ENCODE measurements at regions not wholly inside any gene's neighbourhood (a gene's known extent, or its start where the extent isn't known, plus 50 kb on each side); places are given as distances from the start of the nearest gene placed in this dataset.
"Not testable (repeated sequence)": the region's sequence is repeated elsewhere in the genome, so short reads cannot be mapped to it uniquely, and the experiment has no call there.

DNA sequence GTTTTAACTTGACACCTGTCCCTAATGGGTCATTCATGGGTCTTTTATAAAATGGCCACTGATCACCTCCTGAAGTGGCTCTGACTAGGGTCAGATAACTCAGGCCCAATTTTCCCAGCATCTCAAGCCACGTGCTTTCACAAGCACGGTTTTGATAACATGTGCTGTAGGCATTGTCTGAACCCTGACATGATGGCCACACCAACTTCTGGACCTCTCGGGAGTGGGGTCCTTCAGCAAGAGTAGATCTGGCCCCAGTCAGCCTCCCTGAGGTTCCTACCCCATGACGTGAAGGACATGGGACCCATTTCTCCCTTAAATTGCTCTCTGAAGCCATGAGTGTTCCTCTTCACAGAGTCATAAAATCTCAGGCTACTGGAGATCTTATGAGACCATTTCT, 60.4 kb upstream of the CCND1 start:
- H3K27ac Mint-ChIP-seq = no peak overlapping the region
- H3K27me3 Mint-ChIP-seq = peaks cover 27% of the 10 kb centered on the region
- H3K4me3 Mint-ChIP-seq = no peak overlapping the region
- H3K36me3 Mint-ChIP-seq (ENCODE audit: low read depth) = no peaks in the 10 kb centered on the region
- H3K9me3 Mint-ChIP-seq = no peaks in the 10 kb centered on the region
- no peaks in the 10 kb centered on the region for H3K4me1 Mint-ChIP-seq (ENCODE audit: low read depth)

DNA sequence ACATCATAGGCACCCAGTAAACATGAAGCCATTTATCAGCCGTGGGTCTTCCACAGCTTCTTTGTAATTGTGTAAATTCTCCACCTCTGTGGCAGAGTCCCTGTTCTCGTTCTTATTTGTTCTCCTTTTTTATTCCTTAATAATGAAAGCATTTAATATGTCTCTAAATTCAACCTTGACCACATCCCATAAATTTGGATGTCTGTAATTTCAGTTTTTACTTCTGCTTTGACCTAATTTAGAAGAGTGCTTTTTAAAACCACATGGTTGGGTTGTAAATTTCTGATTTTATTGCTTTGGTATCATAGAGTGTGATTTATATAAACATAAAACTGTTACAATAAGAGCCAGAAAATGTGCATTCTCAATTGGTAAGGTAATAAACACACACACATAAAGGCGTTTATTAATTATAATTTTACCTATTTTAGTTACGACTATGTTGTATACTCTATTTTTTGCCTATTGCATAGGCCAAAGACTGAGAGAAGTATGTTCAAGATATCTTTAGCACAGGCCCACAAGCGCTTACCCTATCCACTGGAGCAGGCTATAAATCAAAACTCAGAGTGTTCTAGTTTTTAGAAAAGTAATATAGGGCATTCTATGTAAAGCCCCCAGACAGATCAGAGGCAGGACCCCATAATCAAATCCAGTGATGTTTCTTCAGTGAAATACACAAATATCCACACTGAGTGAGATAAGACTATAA, 58.0 kb upstream of the CCND1 start:
- Mint-ChIP-seq H3K4me1 (ENCODE audit: low read depth) (no peaks in the 10 kb centered on the region), H3K4me3 (no peak overlapping the region), H3K36me3 (ENCODE audit: low read depth) (no peaks in the 10 kb centered on the region), H3K9me3 (no peaks in the 10 kb centered on the region), H3K27me3 (peaks cover 25% of the 10 kb centered on the region), H3K27ac (no peak overlapping the region)

DNA sequence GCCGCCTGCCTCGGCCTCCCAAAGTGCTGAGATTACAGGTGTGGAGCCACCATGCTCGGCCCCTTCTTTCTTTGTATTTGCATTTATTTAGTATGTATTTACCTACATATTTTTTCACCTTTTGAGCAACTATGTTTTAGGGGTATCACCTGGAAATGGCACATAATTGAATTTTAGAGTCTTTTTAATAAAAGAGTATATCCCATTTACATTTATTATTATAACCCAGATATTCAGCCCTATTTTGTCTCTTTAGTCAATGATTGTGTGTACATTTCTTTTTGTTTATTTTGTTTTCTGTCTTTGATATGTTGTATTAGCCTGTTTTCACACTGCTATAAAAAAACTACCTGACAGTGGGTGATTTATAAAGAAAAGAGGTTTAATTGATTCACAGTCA, 56.8 kb upstream of the CCND1 start:
- Mint-ChIP-seq H3K27me3 (peaks cover 30% of the 10 kb centered on the region), H3K4me1 (ENCODE audit: low read depth) (no peaks in the 10 kb centered on the region), H3K27ac (no peak overlapping the region), H3K36me3 (ENCODE audit: low read depth) (no peaks in the 10 kb centered on the region), H3K4me3 (no peak overlapping the region), H3K9me3 (no peaks in the 10 kb centered on the region)

DNA sequence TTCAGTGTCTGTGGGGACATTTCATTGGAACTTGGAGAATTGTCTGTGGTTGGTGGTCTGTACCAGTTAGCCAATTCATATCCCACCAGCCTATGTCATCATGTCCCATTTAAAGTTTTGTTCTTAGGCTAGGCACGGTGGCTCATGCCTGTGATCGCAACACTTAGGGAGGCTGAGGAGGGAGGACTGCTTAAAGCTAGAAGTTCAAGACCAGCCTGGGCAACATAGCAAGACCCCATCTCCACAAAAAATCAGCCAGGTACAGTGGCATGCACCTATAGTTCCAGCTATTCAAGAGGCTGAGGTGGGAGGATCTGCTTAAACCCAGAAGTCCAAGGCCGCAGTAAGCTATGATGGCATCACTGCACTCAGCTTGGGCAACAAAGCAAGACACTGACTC, 55.6 kb upstream of the CCND1 start:
- no peaks in the 10 kb centered on the region for H3K4me1 Mint-ChIP-seq (ENCODE audit: low read depth)
- no peak overlapping the region for H3K4me3 Mint-ChIP-seq
- peaks cover 30% of the 10 kb centered on the region for H3K27me3 Mint-ChIP-seq
- H3K9me3 Mint-ChIP-seq = no peaks in the 10 kb centered on the region
- H3K36me3 Mint-ChIP-seq (ENCODE audit: low read depth) = no peaks in the 10 kb centered on the region
- H3K27ac Mint-ChIP-seq = no peak overlapping the region

DNA sequence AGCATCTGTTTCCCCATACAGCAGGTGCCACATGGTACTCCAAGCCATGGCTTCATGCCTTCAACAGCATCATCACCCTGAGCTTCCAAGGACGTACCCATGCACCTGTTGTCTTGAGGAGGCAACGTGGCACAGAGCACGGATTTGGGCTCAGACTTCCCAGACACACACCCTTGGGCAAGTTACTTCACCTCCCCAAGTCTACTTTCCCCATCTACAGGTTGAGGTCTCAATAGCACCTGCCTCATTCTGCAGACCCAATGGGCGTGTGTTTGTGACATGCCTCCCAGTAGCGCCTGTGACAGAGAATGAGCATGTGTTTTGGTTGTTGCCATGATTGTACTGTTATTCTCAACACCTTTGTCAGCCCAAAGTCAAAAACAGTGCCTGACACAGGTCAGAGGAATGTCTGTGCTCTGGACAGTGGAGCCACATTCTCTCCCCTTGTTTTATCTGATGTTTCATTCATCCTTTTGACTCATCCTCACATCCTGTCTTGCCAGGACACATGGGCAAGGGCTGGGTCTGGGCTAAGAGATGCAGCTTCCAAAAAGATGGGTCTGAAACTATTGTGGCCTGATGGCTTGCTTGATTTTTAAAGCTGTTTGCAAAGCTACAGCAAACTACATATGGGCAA, 53.4 kb upstream of the CCND1 start:
- H3K27ac Mint-ChIP-seq = no peak overlapping the region
- H3K9me3 Mint-ChIP-seq = no peaks in the 10 kb centered on the region
- H3K27me3 Mint-ChIP-seq = peaks cover 30% of the 10 kb centered on the region
- no peaks in the 10 kb centered on the region for H3K36me3 Mint-ChIP-seq (ENCODE audit: low read depth)
- no peak overlapping the region for H3K4me3 Mint-ChIP-seq
- H3K4me1 Mint-ChIP-seq (ENCODE audit: low read depth) = no peaks in the 10 kb centered on the region

DNA sequence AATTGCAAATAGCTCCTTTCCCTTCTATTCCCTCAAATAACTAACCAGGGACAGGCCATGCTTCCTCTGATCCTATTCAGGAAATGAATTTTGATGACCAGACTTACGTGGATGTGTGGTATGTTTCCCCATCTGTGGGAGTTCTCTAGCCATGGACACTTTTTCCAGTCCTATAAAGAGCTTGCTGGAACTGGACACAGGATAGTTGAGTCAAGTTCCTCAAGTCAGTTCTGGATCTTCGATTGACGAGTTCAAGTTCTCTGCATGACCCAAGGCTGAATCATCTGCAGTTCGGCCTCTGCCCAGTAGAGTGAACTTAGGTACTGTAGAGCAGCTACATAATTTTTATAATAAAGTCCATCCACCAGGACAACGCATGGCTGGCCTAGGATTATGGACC, 52.7 kb upstream of the CCND1 start:
- no peaks in the 10 kb centered on the region for H3K4me1 Mint-ChIP-seq (ENCODE audit: low read depth)
- H3K4me3 Mint-ChIP-seq = no peak overlapping the region
- H3K9me3 Mint-ChIP-seq = no peaks in the 10 kb centered on the region
- no peaks in the 10 kb centered on the region for H3K36me3 Mint-ChIP-seq (ENCODE audit: low read depth)
- H3K27ac Mint-ChIP-seq = no peak overlapping the region
- peaks cover 30% of the 10 kb centered on the region for H3K27me3 Mint-ChIP-seq

DNA sequence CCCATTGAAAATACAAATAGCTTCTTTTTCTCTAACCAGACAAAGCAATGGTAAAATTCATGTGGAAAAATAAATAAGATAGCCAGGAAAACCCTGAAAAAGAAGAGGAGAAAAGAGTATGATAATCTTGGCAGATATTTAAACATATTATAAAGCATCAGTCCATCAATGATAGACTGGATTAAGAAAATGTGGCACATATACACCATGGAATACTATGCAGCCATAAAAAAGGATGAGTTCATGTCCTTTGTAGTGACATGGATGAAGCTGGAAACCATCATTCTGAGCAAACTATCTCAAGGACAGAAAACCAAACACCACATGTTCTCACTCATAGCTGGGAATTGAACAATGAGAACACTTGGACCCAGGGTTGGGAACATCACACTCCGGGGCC, 50.9 kb upstream of the CCND1 start:
- not testable (repeated sequence) for H3K4me3 Mint-ChIP-seq; H3K4me1 Mint-ChIP-seq (ENCODE audit: low read depth); H3K9me3 Mint-ChIP-seq; H3K27ac Mint-ChIP-seq; H3K36me3 Mint-ChIP-seq (ENCODE audit: low read depth)
- peaks cover 21% of the 10 kb centered on the region for H3K27me3 Mint-ChIP-seq
